Liver (tissue), 8 donors: ENCODE measurements at regions not wholly inside any gene's neighbourhood (a gene's known extent, or its start where the extent isn't known, plus 50 kb on each side); places are given as distances from the start of the nearest gene placed in this dataset.

ENCODE experiments used
- DNase-seq: peaks from one replicate; pipeline ENCODE4 v3.0.0-alpha.2; 2017; ENCODE audit warnings: low spot score
- H3K27ac ChIP-seq, 2 donors: one replicate each; pipeline ENCODE4 v1.7.0; 2013; ENCODE audit warnings: inconsistent platforms in 2 of 2, low read length in 2 of 2, control low read depth in 1 of 2, low read depth in 1 of 2, mild to moderate bottlenecking in 1 of 2
- H3K27me3 ChIP-seq, 4 donors: one replicate each; pipeline versions ENCODE4 v1.6.1 to v1.7.0; 2013; ENCODE audit warnings: low read length in 3 of 4, inconsistent platforms in 1 of 4, mild to moderate bottlenecking in 1 of 4, moderate library complexity in 1 of 4; ENCODE audit not compliant: control insufficient read depth in 4 of 4, insufficient read depth in 4 of 4
- H3K36me3 ChIP-seq, 4 donors: one replicate each; pipeline versions ENCODE4 v1.6.1 to v1.7.0; 2013; ENCODE audit warnings: low read length in 3 of 4, mild to moderate bottlenecking in 3 of 4, low read depth in 1 of 4, moderate library complexity in 1 of 4; ENCODE audit not compliant: control insufficient read depth in 4 of 4, insufficient read depth in 3 of 4
- H3K4me1 ChIP-seq, 4 donors: one replicate each; pipeline versions ENCODE4 v1.6.1 to v1.7.0; 2013; ENCODE audit warnings: low read length in 3 of 4, mild to moderate bottlenecking in 3 of 4, moderate library complexity in 1 of 4; ENCODE audit not compliant: control insufficient read depth in 4 of 4, insufficient read depth in 4 of 4
- H3K4me3 ChIP-seq, 3 donors: one replicate each; pipeline versions ENCODE4 v1.6.1 to v1.7.0; 2013; ENCODE audit warnings: low read length in 3 of 3, control low read depth in 1 of 3, low read depth in 1 of 3, mild to moderate bottlenecking in 1 of 3
- H3K9ac ChIP-seq, 2 donors: one replicate each; pipeline ENCODE4 v1.7.0; 2013; ENCODE audit warnings: low read length in 2 of 2, mild to moderate bottlenecking in 2 of 2, moderate library complexity in 2 of 2, control low read depth in 1 of 2, low read depth in 1 of 2
- H3K9me3 ChIP-seq, 4 donors: one replicate each; pipeline versions ENCODE4 v1.6.1 to v1.7.0; 2013; ENCODE audit warnings: low read length in 3 of 4; ENCODE audit not compliant: control insufficient read depth in 4 of 4
- FOXA1 ChIP-seq: IDR thresholded peaks from 2 replicates; pipeline ENCODE4 v1.6.1; 2016; ENCODE audit warnings: antibody characterized with exemption
- HNF4A ChIP-seq, 2 donors: conservative IDR thresholded peaks; 2 replicates each; pipeline ENCODE4 v1.6.1; 2016; ENCODE audit warnings: antibody characterized with exemption in 2 of 2, mild to moderate bottlenecking in 2 of 2
- HNF4G ChIP-seq: IDR thresholded peaks from 2 replicates; pipeline ENCODE4 v1.6.1; 2016; ENCODE audit warnings: antibody characterized with exemption
- JUND ChIP-seq, 2 donors: IDR thresholded peaks; 2 replicates each; pipeline ENCODE4 v1.6.1; 2016; ENCODE audit warnings: antibody characterized with exemption in 2 of 2
- NR2F2 ChIP-seq: IDR thresholded peaks from 2 replicates; pipeline ENCODE4 v1.6.1; 2016; ENCODE audit warnings: antibody characterized with exemption
- RAD21 ChIP-seq, 2 donors: IDR thresholded peaks; 2 replicates each; pipeline ENCODE4 v1.6.1; 2016; ENCODE audit warnings: antibody characterized with exemption in 2 of 2, mild to moderate bottlenecking in 2 of 2
- SP1 ChIP-seq: IDR thresholded peaks from 2 replicates; pipeline ENCODE4 v1.6.1; 2018; ENCODE audit warnings: antibody characterized with exemption, mild to moderate bottlenecking
- TAF1 ChIP-seq: conservative IDR thresholded peaks from 2 replicates; pipeline ENCODE4 v1.6.1; 2016; ENCODE audit warnings: antibody characterized with exemption, mild to moderate bottlenecking
- YY1 ChIP-seq: IDR thresholded peaks from 2 replicates; pipeline ENCODE4 v1.6.1; 2016; ENCODE audit warnings: antibody characterized with exemption, mild to moderate bottlenecking
- ZBTB33 ChIP-seq: IDR thresholded peaks from 2 replicates; pipeline ENCODE4 v1.6.1; 2016; ENCODE audit warnings: antibody characterized with exemption
- WGBS: extraction: QIAGEN DNeasy Blood & Tissue Kit; methylation state at CpG from one replicate; pipeline ENCODE4 v1.1.7; 2013; 5-methylcytosine and 5-hydroxymethylcytosine counted together
- TF ChIP-seq, protein P1 (sequence below): fragments of 150-350 bp; IDR thresholded peaks from 2 replicates; pipeline ENCODE4 v1.5.1; 2017; ENCODE audit warnings: improper control_type of control experiment, low read depth, low read length; ENCODE audit not compliant: missing input control
- TF ChIP-seq, protein P2 (sequence below): IDR thresholded peaks from 2 replicates; pipeline ENCODE4 v1.6.1; 2016; ENCODE audit warnings: antibody characterized with exemption, mild to moderate bottlenecking
- TF ChIP-seq, protein P3 (sequence below): IDR thresholded peaks from 2 replicates; pipeline ENCODE4 v1.6.1; 2016; ENCODE audit warnings: antibody characterized with exemption
- donor health status: healthy.
- donor health status: healthy.
- donor health status: healthy.
- donor health status: healthy.
- donor health status: healthy.

GRCh38 chr13:39263033-39263432 is 224.8 kb downstream of the NHLRC3 start:
- peaks cover 0 to 9% (median 0%) of the 10 kb centered on the region in 4 donors for H3K4me1 ChIP-seq
- no peaks in the 10 kb centered on the region for H3K27me3 ChIP-seq
- no peak overlapping the region for H3K27ac ChIP-seq
- TF ChIP-seq, protein P1, sequence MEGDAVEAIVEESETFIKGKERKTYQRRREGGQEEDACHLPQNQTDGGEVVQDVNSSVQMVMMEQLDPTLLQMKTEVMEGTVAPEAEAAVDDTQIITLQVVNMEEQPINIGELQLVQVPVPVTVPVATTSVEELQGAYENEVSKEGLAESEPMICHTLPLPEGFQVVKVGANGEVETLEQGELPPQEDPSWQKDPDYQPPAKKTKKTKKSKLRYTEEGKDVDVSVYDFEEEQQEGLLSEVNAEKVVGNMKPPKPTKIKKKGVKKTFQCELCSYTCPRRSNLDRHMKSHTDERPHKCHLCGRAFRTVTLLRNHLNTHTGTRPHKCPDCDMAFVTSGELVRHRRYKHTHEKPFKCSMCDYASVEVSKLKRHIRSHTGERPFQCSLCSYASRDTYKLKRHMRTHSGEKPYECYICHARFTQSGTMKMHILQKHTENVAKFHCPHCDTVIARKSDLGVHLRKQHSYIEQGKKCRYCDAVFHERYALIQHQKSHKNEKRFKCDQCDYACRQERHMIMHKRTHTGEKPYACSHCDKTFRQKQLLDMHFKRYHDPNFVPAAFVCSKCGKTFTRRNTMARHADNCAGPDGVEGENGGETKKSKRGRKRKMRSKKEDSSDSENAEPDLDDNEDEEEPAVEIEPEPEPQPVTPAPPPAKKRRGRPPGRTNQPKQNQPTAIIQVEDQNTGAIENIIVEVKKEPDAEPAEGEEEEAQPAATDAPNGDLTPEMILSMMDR, result peak; percentile 82
- TF ChIP-seq ZBTB33, result no peak
- TF ChIP-seq YY1, result peak; percentile 20
- TF ChIP-seq RAD21 (IDR thresholded peaks at IDR 0.05), result peak; percentile 86
- peak; percentile 9 for TF ChIP-seq SP1
- peak; percentile 96 for TF ChIP-seq NR2F2
- TF ChIP-seq, protein P2, sequence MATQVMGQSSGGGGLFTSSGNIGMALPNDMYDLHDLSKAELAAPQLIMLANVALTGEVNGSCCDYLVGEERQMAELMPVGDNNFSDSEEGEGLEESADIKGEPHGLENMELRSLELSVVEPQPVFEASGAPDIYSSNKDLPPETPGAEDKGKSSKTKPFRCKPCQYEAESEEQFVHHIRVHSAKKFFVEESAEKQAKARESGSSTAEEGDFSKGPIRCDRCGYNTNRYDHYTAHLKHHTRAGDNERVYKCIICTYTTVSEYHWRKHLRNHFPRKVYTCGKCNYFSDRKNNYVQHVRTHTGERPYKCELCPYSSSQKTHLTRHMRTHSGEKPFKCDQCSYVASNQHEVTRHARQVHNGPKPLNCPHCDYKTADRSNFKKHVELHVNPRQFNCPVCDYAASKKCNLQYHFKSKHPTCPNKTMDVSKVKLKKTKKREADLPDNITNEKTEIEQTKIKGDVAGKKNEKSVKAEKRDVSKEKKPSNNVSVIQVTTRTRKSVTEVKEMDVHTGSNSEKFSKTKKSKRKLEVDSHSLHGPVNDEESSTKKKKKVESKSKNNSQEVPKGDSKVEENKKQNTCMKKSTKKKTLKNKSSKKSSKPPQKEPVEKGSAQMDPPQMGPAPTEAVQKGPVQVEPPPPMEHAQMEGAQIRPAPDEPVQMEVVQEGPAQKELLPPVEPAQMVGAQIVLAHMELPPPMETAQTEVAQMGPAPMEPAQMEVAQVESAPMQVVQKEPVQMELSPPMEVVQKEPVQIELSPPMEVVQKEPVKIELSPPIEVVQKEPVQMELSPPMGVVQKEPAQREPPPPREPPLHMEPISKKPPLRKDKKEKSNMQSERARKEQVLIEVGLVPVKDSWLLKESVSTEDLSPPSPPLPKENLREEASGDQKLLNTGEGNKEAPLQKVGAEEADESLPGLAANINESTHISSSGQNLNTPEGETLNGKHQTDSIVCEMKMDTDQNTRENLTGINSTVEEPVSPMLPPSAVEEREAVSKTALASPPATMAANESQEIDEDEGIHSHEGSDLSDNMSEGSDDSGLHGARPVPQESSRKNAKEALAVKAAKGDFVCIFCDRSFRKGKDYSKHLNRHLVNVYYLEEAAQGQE, result no peak
- 3% methylated on average over 1 of the region's 1 CpG for WGBS
- H3K9ac ChIP-seq, result no peak overlapping the region
- H3K36me3 ChIP-seq, result no peaks in the 10 kb centered on the region
- H3K4me3 ChIP-seq, result no peak overlapping the region
- no peak for DNase-seq
- no peaks in the 10 kb centered on the region for H3K9me3 ChIP-seq

DNA sequence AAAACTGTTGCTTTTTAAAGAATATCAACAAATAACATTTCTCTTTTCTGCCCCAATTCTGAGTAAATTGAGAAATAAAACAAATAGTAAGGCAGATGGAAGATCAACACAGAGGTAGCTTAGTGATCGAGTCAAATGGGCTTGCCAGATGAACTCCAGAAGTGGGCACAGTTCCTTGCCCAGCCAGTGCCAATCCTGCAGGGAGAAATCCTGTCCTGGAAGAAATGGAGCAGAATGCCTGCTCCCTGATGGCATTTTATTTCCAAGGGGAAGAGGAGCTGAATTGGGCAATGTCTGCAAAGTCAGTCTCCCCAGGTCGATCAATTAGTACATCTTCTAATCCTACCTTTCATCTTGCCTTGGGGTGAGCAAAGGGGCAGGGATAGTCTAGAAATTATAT is 225.3 kb downstream of the NHLRC3 start:
- Histone ChIP-seq H3K36me3 (no peaks in the 10 kb centered on the region), H3K27ac (no peak overlapping the region), H3K4me3 (no peak overlapping the region), H3K4me1 (peaks cover 0 to 9% (median 0%) of the 10 kb centered on the region in 4 donors), H3K27me3 (no peaks in the 10 kb centered on the region), H3K9ac (no peak overlapping the region), H3K9me3 (no peaks in the 10 kb centered on the region)
- DNase-seq, result no peak
- WGBS, result 36% methylated on average over 2 of the region's 2 CpGs
- TF ChIP-seq TAF1, result no peak
- no peak for TF ChIP-seq JUND (IDR thresholded peaks at IDR 0.05)
- TF ChIP-seq HNF4A (conservative IDR thresholded peaks at IDR 0.05), result no peak
- no peak for TF ChIP-seq HNF4G
- TF ChIP-seq, protein P1, result no peak
- no peak for TF ChIP-seq SP1
- TF ChIP-seq FOXA1, result no peak
- TF ChIP-seq NR2F2, result no peak
- TF ChIP-seq, protein P3, sequence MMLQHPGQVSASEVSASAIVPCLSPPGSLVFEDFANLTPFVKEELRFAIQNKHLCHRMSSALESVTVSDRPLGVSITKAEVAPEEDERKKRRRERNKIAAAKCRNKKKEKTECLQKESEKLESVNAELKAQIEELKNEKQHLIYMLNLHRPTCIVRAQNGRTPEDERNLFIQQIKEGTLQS, result no peak
